ENCODE measurements at regions not wholly inside any gene's neighbourhood (a gene's known extent, or its start where the extent isn't known, plus 50 kb on each side); places are given as distances from the start of the nearest gene placed in this dataset.

- Histone ChIP-seq H3K79me2 (ENCODE audit: insufficient read depth, low read length) (no peaks in the 10 kb centered on the region), H3K9ac (ENCODE audit: insufficient read depth, low read depth, low read length) (no peak overlapping the region), H3K4me3 (replicated peaks in 1 of 3; ENCODE audit: insufficient read depth in 1 of 3, low read depth in 2 of 3, low read length in 3 of 3) (no peak overlapping the region), H3K9me3 (ENCODE audit: low read length) (no peaks in the 10 kb centered on the region), H3K4me1 (ENCODE audit: insufficient read depth, low read length) (no peaks in the 10 kb centered on the region), H3K36me3 (replicated peaks in 1 of 2; ENCODE audit: control insufficient read depth in 1 of 2, insufficient read depth in 2 of 2, low read length in 2 of 2) (no peaks in the 10 kb centered on the region), H4K20me1 (ENCODE audit: insufficient read depth, low read length) (no peaks in the 10 kb centered on the region), H3K4me2 (ENCODE audit: low read depth, low read length) (no peak overlapping the region), H2AFZ (ENCODE audit: low read length) (no peak overlapping the region), H3K27ac (ENCODE audit: extremely low read length, insufficient read depth, low read length) (no peak overlapping the region), H3K27me3 (ENCODE audit: control insufficient read depth in 1 of 2, insufficient read depth in 2 of 2, low read length in 2 of 2) (no peaks in the 10 kb centered on the region)
- POLR2A ChIA-PET, result no interaction called here
- DNase-seq (ENCODE audit: low spot score) (no peak), ATAC-seq (no peak), FAIRE-seq (no peak)
- intact Hi-C loops (cut with micrococcal nuclease; ENCODE audit: unreplicated experiment), result no loop called here
- WGBS (ENCODE audit: low lambda C conversion rate), result 0% methylated on average over 2 of the region's 2 CpGs
- TF ChIP-seq HNF1B (CRISPR knock-in tag; IDR thresholded peaks at IDR 0.05) (no peak), ZNF432 (CRISPR knock-in tag; IDR thresholded peaks at IDR 0.05; ENCODE audit: borderline replicate concordance) (no peak), YEATS4 (CRISPR knock-in tag; IDR thresholded peaks at IDR 0.05; ENCODE audit: borderline replicate concordance) (no peak)
- CTCF ChIA-PET (ENCODE audit: low intra/inter-chr PET ratio, low total read pairs), result no interaction called here
- no TSS peak for BruUV-seq (replicated peaks)
- in situ Hi-C loops (cut with HindIII; ENCODE audit: extremely low pct_ligation_motif_present, low pct_unique_long_range_greater_than_20kb), result no loop called here
These were observed 334.8 kb upstream of the OBI1 start for GRCh38 chr13:78993792-78994191.

- H3K27ac ChIP-seq (ENCODE audit: extremely low read length, insufficient read depth, low read length), result no peak overlapping the region
- CTCF ChIA-PET (ENCODE audit: low intra/inter-chr PET ratio, low total read pairs), result no interaction called here
- H3K9ac ChIP-seq (ENCODE audit: insufficient read depth, low read depth, low read length), result no peak overlapping the region
- H3K4me2 ChIP-seq (ENCODE audit: low read depth, low read length), result no peak overlapping the region
- no peaks in the 10 kb centered on the region for H3K27me3 ChIP-seq (ENCODE audit: control insufficient read depth in 1 of 2, insufficient read depth in 2 of 2, low read length in 2 of 2)
- no peaks in the 10 kb centered on the region for H3K4me1 ChIP-seq (ENCODE audit: insufficient read depth, low read length)
- no peaks in the 10 kb centered on the region for H4K20me1 ChIP-seq (ENCODE audit: insufficient read depth, low read length)
- H3K4me3 ChIP-seq (replicated peaks in 1 of 3; ENCODE audit: insufficient read depth in 1 of 3, low read depth in 2 of 3, low read length in 3 of 3), result no peak overlapping the region
- no peak overlapping the region for H2AFZ ChIP-seq (ENCODE audit: low read length)
- ATAC-seq, result no peak
- POLR2A ChIA-PET, result no interaction called here
- no peaks in the 10 kb centered on the region for H3K79me2 ChIP-seq (ENCODE audit: insufficient read depth, low read length)
- DNase-seq (ENCODE audit: low spot score), result no peak
- intact Hi-C loops (cut with micrococcal nuclease; ENCODE audit: unreplicated experiment) (no loop called here), in situ Hi-C loops (cut with HindIII; ENCODE audit: extremely low pct_ligation_motif_present, low pct_unique_long_range_greater_than_20kb) (no loop called here)
- H3K36me3 ChIP-seq (replicated peaks in 1 of 2; ENCODE audit: control insufficient read depth in 1 of 2, insufficient read depth in 2 of 2, low read length in 2 of 2), result no peaks in the 10 kb centered on the region
- FAIRE-seq, result no peak
- BruUV-seq (replicated peaks), result no TSS peak
- 0% methylated on average over 4 of the region's 4 CpGs for WGBS (ENCODE audit: low lambda C conversion rate)
- no peaks in the 10 kb centered on the region for H3K9me3 ChIP-seq (ENCODE audit: low read length)
- TF ChIP-seq ZBTB7B (CRISPR knock-in tag; IDR thresholded peaks at IDR 0.05) (no peak), ZNF768 (CRISPR knock-in tag; IDR thresholded peaks at IDR 0.05) (no peak), ZNF616 (CRISPR knock-in tag; IDR thresholded peaks at IDR 0.05; ENCODE audit: low read depth) (no peak), ZNF280B (CRISPR knock-in tag; IDR thresholded peaks at IDR 0.05; ENCODE audit: borderline replicate concordance) (no peak), ZBTB26 (CRISPR knock-in tag; IDR thresholded peaks at IDR 0.05; ENCODE audit: borderline replicate concordance) (no peak), ZBTB8A (CRISPR knock-in tag; IDR thresholded peaks at IDR 0.05; ENCODE audit: borderline replicate concordance, low read depth) (no peak), CHCHD3 (CRISPR knock-in tag; IDR thresholded peaks at IDR 0.05) (no peak), ZNF280D (CRISPR knock-in tag; IDR thresholded peaks at IDR 0.05) (no peak)
These were observed 323.0 kb upstream of the OBI1 start for GRCh38 chr13:78981913-78982312.
